K562 (cell line): ENCODE measurements at regions not wholly inside any gene's neighbourhood (a gene's known extent, or its start where the extent isn't known, plus 50 kb on each side); places are given as distances from the start of the nearest gene placed in this dataset.

Source experiments
- ATAC-seq: fragments of 200-7000 bp; cut with Tn5 transposase; 3 replicates; pipeline ENCODE4 v1.9.1; 2020; ENCODE audit warnings: moderate library complexity
- BruUV-seq: library from RNA; stranded (reverse); fragments of 400-500 nt; replicated peaks from 2 replicates; lab custom pipeline; 2021; lab: Mats Ljungman, UMichigan
- CTCF ChIA-PET: fragments of 300-600 bp; formaldehyde crosslinking; extraction: SDS; loops from one replicate; lab custom pipeline; 2021; ENCODE audit warnings: low intra/inter-chr PET ratio; lab: Yijun Ruan, JAX
- POLR2A ChIA-PET: fragments of 300-600, 350-650 bp; sonication (Branson Sonifier 250); formaldehyde crosslinking; extraction: SDS; loops from one replicate; lab custom pipeline; 2021; ENCODE audit warnings: antibody characterized with exemption, inconsistent platforms; lab: Yijun Ruan, JAX
- DNase-seq, 4 experiments: peaks; one replicate each; pipeline versions ENCODE4 v3.0.0 to v3.0.0-alpha.2; 2011 to 2018; ENCODE audit warnings: low spot score in 3 of 4, mixed read lengths in 3 of 4; ENCODE audit errors: extremely low read depth in 1 of 4
- FAIRE-seq: peaks from 2 replicates; lab custom pipeline; 2011; peaks lifted over from hg19 to GRCh38; lab: Jason Lieb, UNC
- H2AFZ ChIP-seq: 2 replicates; pipeline ENCODE4 v1.6.0; 2011; ENCODE audit warnings: low read depth, low read length, control low read depth, inconsistent platforms
- H3K27ac ChIP-seq: fragments of 200-600 bp; 3 replicates; pipeline ENCODE4 v1.8.0; 2011; ENCODE audit warnings: low read depth, mild to moderate bottlenecking, control low read depth, inconsistent platforms, low read length, moderate library complexity, mixed read lengths; ENCODE audit errors: extremely low read depth
- H3K27me3 ChIP-seq, 2 experiments: fragments of 300-600 bp in 1 of 2; 2 replicates in 1 of 2; 3 replicates in 1 of 2; pipeline versions ENCODE4 v1.6.0 to v1.8.0; 2011; ENCODE audit warnings: inconsistent platforms in 2 of 2, low read length in 2 of 2, mild to moderate bottlenecking in 1 of 2, mixed read lengths in 1 of 2, moderate library complexity in 1 of 2; ENCODE audit not compliant: control insufficient read depth in 2 of 2, insufficient read depth in 2 of 2
- H3K36me3 ChIP-seq: fragments of 300-600 bp; 3 replicates; pipeline ENCODE4 v1.8.0; 2011; ENCODE audit warnings: mild to moderate bottlenecking, low read length, inconsistent platforms; ENCODE audit not compliant: control insufficient read depth, insufficient read depth
- H3K4me1 ChIP-seq, 2 experiments: fragments of 200-600 bp in 1 of 2; replicated peaks in 1 of 2; 2 replicates in 1 of 2; 3 replicates in 1 of 2; pipeline versions ENCODE4 v1.5.1 to v1.8.0; 2011; ENCODE audit warnings: inconsistent platforms in 2 of 2, low read length in 2 of 2, mild to moderate bottlenecking in 1 of 2, mixed read lengths in 1 of 2, moderate library complexity in 1 of 2; ENCODE audit not compliant: control insufficient read depth in 2 of 2, insufficient read depth in 2 of 2
- H3K4me2 ChIP-seq: 2 replicates; pipeline ENCODE4 v1.6.1; 2011; ENCODE audit warnings: low read length, control low read depth, inconsistent platforms, mixed read lengths; ENCODE audit not compliant: insufficient read depth
- H3K4me3 ChIP-seq: fragments of 200-600 bp; sonication (generic), shearing (Covaris generic); 2 replicates; pipeline ENCODE4 v1.5.1; 2016; ENCODE audit warnings: control low read depth, inconsistent platforms
- H3K79me2 ChIP-seq: fragments of 200-600 bp; 3 replicates; pipeline ENCODE4 v1.8.0; 2011; ENCODE audit warnings: low read length, inconsistent platforms; ENCODE audit not compliant: control insufficient read depth, insufficient read depth
- H3K9ac ChIP-seq, 2 experiments: 2 replicates each; pipeline versions ENCODE4 v1.6.0 to v1.6.1; 2011; ENCODE audit warnings: low read depth in 2 of 2, low read length in 2 of 2, control low read depth in 1 of 2, inconsistent platforms in 1 of 2, mild to moderate bottlenecking in 1 of 2, mixed read lengths in 1 of 2; ENCODE audit not compliant: insufficient read depth in 1 of 2
- H3K9me1 ChIP-seq: one replicate; pipeline ENCODE4 v1.6.0; 2011; ENCODE audit warnings: inconsistent platforms, mild to moderate bottlenecking, low read length, moderate library complexity; ENCODE audit not compliant: control insufficient read depth, insufficient read depth
- H3K9me3 ChIP-seq: replicated peaks from 2 replicates; pipeline ENCODE4 v1.5.1; 2011; ENCODE audit warnings: low read depth, low read length, inconsistent platforms; ENCODE audit not compliant: control insufficient read depth, insufficient read depth
- H4K20me1 ChIP-seq: replicated peaks from 2 replicates; pipeline ENCODE4 v1.6.1; 2011; ENCODE audit warnings: low read length, inconsistent platforms, mixed read lengths; ENCODE audit not compliant: control insufficient read depth, insufficient read depth
- ARNT ChIP-seq, 2 experiments: fragments of 450-650 bp; IDR thresholded peaks; 2 replicates each; pipeline ENCODE4 v1.6.1; 2016; ENCODE audit warnings: mild to moderate bottlenecking in 1 of 2
- GTF2E2 ChIP-seq: fragments of 200-800 bp; sonication (Bioruptor generic); IDR thresholded peaks from 2 replicates; pipeline ENCODE4 v1.6.1; 2016; ENCODE audit warnings: missing genetic modification characterization, missing compliant biosample characterization
- NCOA6 ChIP-seq: fragments of 450-650 bp; IDR thresholded peaks from 2 replicates; pipeline ENCODE4 v1.6.1; 2017; ENCODE audit warnings: mild to moderate bottlenecking
- XRCC5 ChIP-seq: fragments of 200-400 bp; formaldehyde crosslinking; IDR thresholded peaks from 2 replicates; pipeline ENCODE4 v1.6.1; 2017; ENCODE audit warnings: low read depth, mild to moderate bottlenecking, low read length
- ZNF707 ChIP-seq: fragments of 250-450 bp; sonication (Bioruptor Pico); conservative IDR thresholded peaks from 2 replicates; pipeline ENCODE4 v1.8.0; 2022; ENCODE audit warnings: inconsistent platforms, mild to moderate bottlenecking, moderate library complexity
- WGBS: fragments of 100-300 bp; shearing (Covaris generic); methylation state at CpG from one replicate; pipeline ENCODE4 v1.1.6; 2016; ENCODE audit warnings: low coverage, mixed read lengths; ENCODE audit not compliant: insufficient coverage; ENCODE audit errors: missing lambda C conversion rate; 5-methylcytosine and 5-hydroxymethylcytosine counted together
- in situ Hi-C: fragments of 300-500 bp; cut with MboI; formaldehyde crosslinking; loops from 4 replicates; pipeline ENCODE4 v1.15.0; 2018; ENCODE audit warnings: inconsistent platforms, mixed read lengths
- intact Hi-C: fragments of 100-400 bp; cut with micrococcal nuclease; formaldehyde crosslinking; loops from 2 replicates; pipeline ENCODE4 v1.14.2; 2022
- TF ChIP-seq, protein P1 (sequence below): sonication (generic); formaldehyde crosslinking; IDR thresholded peaks from 2 replicates; pipeline ENCODE4 v1.9.0; 2022; ENCODE audit warnings: mild to moderate bottlenecking, missing genetic modification reagents

DNA sequence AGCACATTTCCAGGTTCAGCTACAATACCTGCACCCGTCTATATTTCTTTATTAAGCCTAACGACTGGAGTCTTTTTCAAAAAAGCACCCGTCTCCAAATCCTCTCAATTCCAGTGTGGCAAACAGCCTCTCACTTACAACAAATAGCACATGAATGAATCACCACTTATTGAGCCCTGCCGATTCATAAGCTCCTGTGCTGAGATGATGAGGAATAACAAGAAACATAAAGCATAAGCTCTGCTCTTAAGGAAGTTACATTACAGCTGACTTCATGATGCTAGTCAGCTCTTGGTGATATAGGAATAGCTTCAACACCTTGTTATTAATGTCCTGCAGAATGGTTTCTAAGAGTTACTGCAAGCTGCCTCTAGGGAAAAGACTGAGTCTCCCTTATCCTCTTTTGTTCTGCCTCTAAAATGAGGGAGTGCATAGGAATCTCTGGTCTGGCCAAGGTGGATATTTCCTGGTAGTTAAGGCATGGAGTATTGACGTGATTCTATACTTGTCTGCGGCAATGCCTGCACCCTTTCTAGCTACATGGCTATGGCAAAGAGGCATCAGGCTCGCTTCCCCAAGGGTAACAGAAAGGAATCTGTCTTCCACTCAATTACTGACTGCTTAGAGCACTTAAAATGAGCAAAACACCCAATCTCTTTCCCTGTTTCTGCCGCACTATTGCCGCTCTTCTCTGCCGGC lies 195.7 kb downstream of the KLF12 start:
- Histone ChIP-seq H3K79me2 (no peaks in the 10 kb centered on the region), H3K36me3 (no peaks in the 10 kb centered on the region), H3K4me2 (no peak overlapping the region), H3K9me3 (no peaks in the 10 kb centered on the region), H4K20me1 (no peaks in the 10 kb centered on the region), H3K27ac (no peak overlapping the region), H3K9ac (no peak overlapping the region), H3K4me1 (no peaks in the 10 kb centered on the region), H3K27me3 (no peaks in the 10 kb centered on the region), H3K9me1 (no peaks in the 10 kb centered on the region), H3K4me3 (no peak overlapping the region), H2AFZ (no peak overlapping the region)
- BruUV-seq = no TSS peak
- FAIRE-seq = no peak
- TF ChIP-seq XRCC5 (no peak), ZNF707 (CRISPR knock-in tag) (no peak), GTF2E2 (tag) (no peak), NCOA6 (no peak), ARNT (IDR thresholded peaks at IDR 0.05) (no peak)
- TF ChIP-seq, protein P1, sequence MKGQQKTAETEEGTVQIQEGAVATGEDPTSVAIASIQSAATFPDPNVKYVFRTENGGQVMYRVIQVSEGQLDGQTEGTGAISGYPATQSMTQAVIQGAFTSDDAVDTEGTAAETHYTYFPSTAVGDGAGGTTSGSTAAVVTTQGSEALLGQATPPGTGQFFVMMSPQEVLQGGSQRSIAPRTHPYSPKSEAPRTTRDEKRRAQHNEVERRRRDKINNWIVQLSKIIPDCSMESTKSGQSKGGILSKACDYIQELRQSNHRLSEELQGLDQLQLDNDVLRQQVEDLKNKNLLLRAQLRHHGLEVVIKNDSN (CRISPR knock-in tag) = no peak
- CTCF ChIA-PET = interaction anchor here (0.7 kb wide), 1 partner anchor 152 kb away, joined by 3 read pairs; no protein-coding TSS in a partner anchor
- POLR2A ChIA-PET = interaction anchor here (0.5 kb wide), 1 partner anchor 1311 kb away, joined by 3 read pairs; no protein-coding TSS in a partner anchor
- no peak for ATAC-seq
- no peak for DNase-seq
- intact Hi-C loops (no loop called here), in situ Hi-C loops (no loop called here)
- under 1% methylated on average over 10 of the region's 10 CpGs for WGBS
